ENCODE measurements at regions not wholly inside any gene's neighbourhood (a gene's known extent, or its start where the extent isn't known, plus 50 kb on each side); places are given as distances from the start of the nearest gene placed in this dataset.

GRCh38 chr18:77977331-77977730 lies 727.7 kb downstream of the GALR1 start (continued):
- TF ChIP-seq TSHZ2 (CRISPR knock-in tag; IDR thresholded peaks at IDR 0.05) (no peak), ZC3H10 (CRISPR knock-in tag; IDR thresholded peaks at IDR 0.05) (no peak), PPARA (CRISPR knock-in tag; IDR thresholded peaks at IDR 0.05; ENCODE audit: borderline replicate concordance) (no peak), ZNF565 (CRISPR knock-in tag; conservative IDR thresholded peaks at IDR 0.05; ENCODE audit: low read depth) (no peak), ZFP3 (CRISPR knock-in tag; IDR thresholded peaks at IDR 0.05) (no peak), ZFP30 (CRISPR knock-in tag; IDR thresholded peaks at IDR 0.05) (no peak)

GRCh38 chr18:77980275-77980674 lies 730.6 kb downstream of the GALR1 start:
- TF ChIP-seq POU6F1 (CRISPR knock-in tag; IDR thresholded peaks at IDR 0.05; ENCODE audit: borderline replicate concordance, low read depth) (no peak), CSRNP3 (CRISPR knock-in tag; IDR thresholded peaks at IDR 0.05) (no peak), TSHZ2 (CRISPR knock-in tag; IDR thresholded peaks at IDR 0.05) (no peak), GLIS3 (CRISPR knock-in tag; IDR thresholded peaks at IDR 0.05) (no peak), ZFP30 (CRISPR knock-in tag; IDR thresholded peaks at IDR 0.05) (no peak), PATZ1 (CRISPR knock-in tag; IDR thresholded peaks at IDR 0.05; ENCODE audit: borderline replicate concordance) (no peak), RARB (CRISPR knock-in tag; IDR thresholded peaks at IDR 0.05) (no peak), ZFP3 (CRISPR knock-in tag; IDR thresholded peaks at IDR 0.05) (no peak), ZNF565 (CRISPR knock-in tag; conservative IDR thresholded peaks at IDR 0.05; ENCODE audit: low read depth) (no peak), ZNF70 (CRISPR knock-in tag; IDR thresholded peaks at IDR 0.05) (no peak), OSR1 (CRISPR knock-in tag; IDR thresholded peaks at IDR 0.05) (no peak), ARNTL (CRISPR knock-in tag; IDR thresholded peaks at IDR 0.05; ENCODE audit: borderline replicate concordance, low read depth) (no peak), TOX (CRISPR knock-in tag; IDR thresholded peaks at IDR 0.05; ENCODE audit: borderline replicate concordance) (no peak)
- no peak for ATAC-seq

- no peak for TF ChIP-seq ZFP30 (CRISPR knock-in tag; IDR thresholded peaks at IDR 0.05)
- no peak for TF ChIP-seq GLIS3 (CRISPR knock-in tag; IDR thresholded peaks at IDR 0.05)
- no peak for TF ChIP-seq RARB (CRISPR knock-in tag; IDR thresholded peaks at IDR 0.05)
- no peak for ATAC-seq
Measured at GRCh38 chr18:77981874-77982273, 732.2 kb downstream of the GALR1 start.

- ATAC-seq: no peak
- TF ChIP-seq GLIS3 (CRISPR knock-in tag; IDR thresholded peaks at IDR 0.05): no peak
- TF ChIP-seq POU6F1 (CRISPR knock-in tag; IDR thresholded peaks at IDR 0.05; ENCODE audit: borderline replicate concordance, low read depth): no peak
- no peak for TF ChIP-seq ZNF565 (CRISPR knock-in tag; conservative IDR thresholded peaks at IDR 0.05; ENCODE audit: low read depth)
- TF ChIP-seq SNAI2 (CRISPR knock-in tag; IDR thresholded peaks at IDR 0.05): no peak
- TF ChIP-seq TOX (CRISPR knock-in tag; IDR thresholded peaks at IDR 0.05; ENCODE audit: borderline replicate concordance): no peak
- TF ChIP-seq ESRRG (CRISPR knock-in tag; IDR thresholded peaks at IDR 0.05): no peak
- TF ChIP-seq TSHZ2 (CRISPR knock-in tag; IDR thresholded peaks at IDR 0.05): no peak
- TF ChIP-seq PPARA (CRISPR knock-in tag; IDR thresholded peaks at IDR 0.05; ENCODE audit: borderline replicate concordance): no peak
- TF ChIP-seq TCF4 (CRISPR knock-in tag; IDR thresholded peaks at IDR 0.05; ENCODE audit: borderline replicate concordance): no peak
Measured at GRCh38 chr18:77983270-77983669, 733.6 kb downstream of the GALR1 start.
